AG10803 (cell line): ENCODE measurements at regions not wholly inside any gene's neighbourhood (a gene's known extent, or its start where the extent isn't known, plus 50 kb on each side); places are given as distances from the start of the nearest gene placed in this dataset.

ENCODE experiments used
- DNase-seq: peaks from one replicate; pipeline ENCODE4 v3.0.0; 2010; ENCODE audit warnings: low read depth
- H3K4me3 ChIP-seq: 2 replicates; pipeline ENCODE4 v1.5.1; 2011; ENCODE audit warnings: mild to moderate bottlenecking, low read length, control low read depth
- CTCF ChIP-seq: conservative IDR thresholded peaks from 2 replicates; pipeline ENCODE4 v1.5.1; 2011; ENCODE audit warnings: mild to moderate bottlenecking, low read length, control low read depth, inconsistent platforms

GRCh38 chr5:91742550-91742949, 359.4 kb upstream of the ARRDC3 start:
- TF ChIP-seq CTCF = no peak
- DNase-seq = no peak
- no peak overlapping the region for H3K4me3 ChIP-seq

DNA sequence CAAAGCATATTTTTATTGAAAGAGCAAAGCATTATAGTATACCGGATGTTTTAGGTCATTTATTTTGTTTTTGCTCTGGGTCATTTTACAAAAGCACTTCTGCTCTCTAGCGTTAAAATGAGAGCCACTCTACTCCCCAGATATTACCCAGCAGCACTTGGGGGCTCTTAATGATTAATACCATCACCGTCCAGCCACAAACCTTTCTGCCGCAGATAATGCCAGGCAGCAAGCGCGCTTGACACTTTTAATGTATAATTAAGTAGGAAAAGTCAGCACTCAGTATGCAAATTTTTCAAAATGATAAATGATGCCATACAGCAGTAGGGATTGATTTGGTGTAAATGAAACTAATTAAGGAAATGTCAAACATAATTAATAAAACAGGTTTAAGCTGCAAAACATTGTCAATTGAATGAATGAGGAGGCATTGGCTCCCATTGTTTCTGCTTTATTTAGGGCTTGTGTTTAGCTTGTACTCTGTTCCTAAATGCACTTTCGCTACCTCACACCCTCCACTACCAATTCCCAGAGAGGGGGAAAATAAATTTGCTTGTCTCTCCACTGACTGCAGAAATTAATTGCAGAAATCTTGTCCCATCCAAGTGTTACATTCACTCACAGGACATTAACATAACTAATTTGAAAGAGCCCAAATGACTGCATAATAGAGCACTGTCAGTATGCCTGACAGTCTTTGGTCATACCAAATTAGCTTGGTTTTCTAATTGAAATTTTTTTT, 358.8 kb upstream of the ARRDC3 start:
- TF ChIP-seq CTCF = no peak
- H3K4me3 ChIP-seq = no peak overlapping the region
- DNase-seq = no peak

- no peak for DNase-seq
- no peak overlapping the region for H3K4me3 ChIP-seq
- TF ChIP-seq CTCF = no peak
These were observed 346.9 kb upstream of the ARRDC3 start for GRCh38 chr5:91730026-91730425.

- no peak for TF ChIP-seq CTCF
- DNase-seq = no peak
These were observed 344.3 kb upstream of the ARRDC3 start for GRCh38 chr5:91727463-91727862.

GRCh38 chr5:91722736-91723467, 339.8 kb upstream of the ARRDC3 start:
- TF ChIP-seq CTCF = no peak
- H3K4me3 ChIP-seq = no peak overlapping the region
- DNase-seq = no peak

More at GRCh38 chr5:91727463-91727862, 344.3 kb upstream of the ARRDC3 start:
- no peak overlapping the region for H3K4me3 ChIP-seq

- peak; percentile 0 for DNase-seq
- TF ChIP-seq CTCF = no peak
- H3K4me3 ChIP-seq = no peak overlapping the region
These were observed 329.6 kb upstream of the ARRDC3 start for GRCh38 chr5:91712718-91713117.

GRCh38 chr5:91707521-91707841, 324.4 kb upstream of the ARRDC3 start:
- no peak for TF ChIP-seq CTCF
- no peak overlapping the region for H3K4me3 ChIP-seq

More at GRCh38 chr5:91707521-91707841, 324.4 kb upstream of the ARRDC3 start:
- no peak for DNase-seq
